DMS 273 (cell line): ENCODE measurements at regions not wholly inside any gene's neighbourhood (a gene's known extent, or its start where the extent isn't known, plus 50 kb on each side); places are given as distances from the start of the nearest gene placed in this dataset.
A peak's percentile ranks its signal among the peaks of the same experiment; 100 is the strongest.

ENCODE experiments used
- DNase-seq: peaks from one replicate; lab custom pipeline; 2025; ENCODE audit not compliant: unreplicated experiment; lab: John Stamatoyannopoulos, UW

DNA sequence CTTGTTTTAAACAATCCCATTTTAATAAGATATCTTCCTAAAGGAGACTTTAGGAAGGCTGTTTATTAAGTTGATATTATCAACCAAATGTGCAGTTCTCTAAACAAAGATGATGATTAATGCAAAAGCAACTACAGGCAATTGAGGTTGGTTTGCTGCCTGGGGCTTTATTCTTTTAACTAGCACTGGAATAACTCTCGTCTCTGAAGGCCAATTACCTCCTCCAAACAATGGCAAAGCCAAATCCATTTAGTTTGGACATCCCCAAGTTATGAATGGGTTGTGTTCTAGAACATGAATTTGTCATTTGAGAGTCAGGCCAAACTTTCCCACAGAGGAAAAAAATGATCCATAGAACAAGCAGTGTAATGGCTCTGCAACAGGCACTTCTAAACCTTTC, 114.1 kb downstream of the SLC16A9 start:
- DNase-seq: no peak

DNA sequence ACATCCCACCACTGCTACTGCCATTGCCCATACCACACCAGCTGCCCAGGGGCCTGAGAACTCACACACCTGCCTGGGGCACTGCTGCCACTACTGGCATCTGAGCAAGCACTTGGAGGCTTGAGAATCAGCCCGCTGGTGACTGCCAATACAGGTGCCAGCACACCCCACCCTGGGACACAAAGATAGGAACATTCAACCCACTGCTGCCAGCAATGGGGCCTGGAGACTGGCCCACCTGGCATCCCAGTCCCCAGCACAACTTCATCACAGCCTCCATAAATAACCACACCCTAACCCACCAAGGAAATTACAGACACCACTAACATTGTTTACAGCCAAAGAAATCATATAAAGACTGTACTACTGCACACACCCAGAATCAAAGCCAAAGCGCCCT, 115.9 kb downstream of the SLC16A9 start:
- DNase-seq: no peak

DNA sequence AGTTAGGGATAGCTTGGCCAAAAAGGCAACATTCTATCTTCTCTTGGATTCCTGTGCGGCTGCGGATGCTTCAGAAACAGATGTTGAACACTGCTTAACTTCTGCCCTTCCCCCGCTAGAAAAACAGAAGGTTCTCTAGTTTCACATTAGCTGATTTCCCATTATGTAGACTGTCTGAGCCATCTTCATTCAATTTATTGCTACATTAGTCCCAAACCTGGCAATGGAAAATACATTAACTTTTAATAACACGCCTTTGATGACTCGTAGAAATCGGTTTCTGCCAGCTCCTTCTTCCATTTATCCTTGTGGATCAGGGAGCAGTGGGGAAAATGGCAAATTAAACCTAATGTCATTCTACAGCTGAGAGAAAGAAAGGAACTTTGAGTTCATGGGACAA, 119.9 kb downstream of the SLC16A9 start:
- DNase-seq: no peak

DNA sequence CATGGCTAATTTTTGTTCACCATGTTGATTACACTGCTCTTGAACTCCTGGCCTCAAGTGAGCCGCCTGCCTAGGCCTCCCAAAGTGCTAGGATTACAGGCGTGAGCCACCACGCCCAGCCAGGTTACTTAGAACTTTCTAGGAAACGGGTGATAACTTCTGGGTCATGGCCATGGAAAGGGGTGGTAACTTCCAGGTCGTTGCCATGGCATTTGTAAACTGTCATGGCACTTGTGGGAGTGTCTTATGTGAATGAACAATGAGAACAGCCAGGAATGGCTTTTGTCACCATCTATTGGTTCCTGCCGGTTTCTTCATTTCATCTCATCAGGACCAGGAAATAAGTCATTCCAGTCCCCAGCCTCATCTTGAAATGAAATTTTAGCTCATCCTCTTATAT, 120.9 kb downstream of the SLC16A9 start:
- no peak for DNase-seq

DNA sequence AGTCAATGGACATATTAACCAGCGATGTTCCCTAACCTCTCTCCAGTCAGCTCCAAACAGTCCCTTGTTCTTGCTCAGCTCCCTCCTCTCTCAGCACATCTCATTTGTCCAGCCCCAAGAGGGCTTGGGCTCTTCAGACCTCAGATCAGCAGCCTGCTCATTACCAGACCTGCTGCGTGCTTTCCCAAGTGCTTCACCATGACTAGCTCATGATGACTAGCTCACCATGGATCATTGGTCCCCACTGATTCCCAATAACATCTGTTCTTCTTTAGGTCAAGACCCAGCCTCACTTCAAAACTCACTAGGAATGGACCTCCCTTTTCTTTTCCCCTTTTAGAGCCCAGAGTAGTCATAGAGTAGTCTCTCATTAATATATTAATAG, 121.9 kb downstream of the SLC16A9 start:
- no peak for DNase-seq

DNA sequence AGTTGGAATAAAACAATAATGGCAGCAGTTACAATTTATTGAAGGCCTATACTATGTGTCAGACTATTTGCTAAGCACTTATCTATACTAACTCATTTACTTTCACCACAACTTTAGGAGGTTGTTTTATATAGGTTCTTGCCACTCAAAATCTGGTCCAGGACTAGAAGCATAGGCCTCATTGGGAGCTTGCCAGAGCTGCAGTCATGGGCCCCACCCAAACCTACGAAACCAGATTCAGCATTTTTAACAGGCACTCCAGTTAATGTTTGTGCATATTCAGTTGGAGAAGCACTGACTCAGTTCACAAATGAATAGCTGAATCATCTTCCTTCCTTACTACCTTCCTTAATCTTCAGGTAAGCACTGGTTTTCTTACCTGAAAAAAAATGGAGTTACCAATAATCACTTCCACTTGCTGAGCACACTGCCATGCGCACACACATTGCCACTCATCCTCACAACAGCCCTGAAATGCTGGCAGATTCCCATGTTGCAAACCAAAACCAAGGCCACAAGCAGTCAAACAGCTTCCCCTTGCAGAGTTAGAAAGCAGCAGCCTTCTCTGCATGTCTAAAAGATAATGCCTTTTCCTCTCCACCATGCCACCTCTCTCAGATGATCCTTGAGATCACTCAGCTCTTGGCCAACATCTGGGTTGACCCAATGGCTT, 122.4 kb downstream of the SLC16A9 start:
- no peak for DNase-seq

DNA sequence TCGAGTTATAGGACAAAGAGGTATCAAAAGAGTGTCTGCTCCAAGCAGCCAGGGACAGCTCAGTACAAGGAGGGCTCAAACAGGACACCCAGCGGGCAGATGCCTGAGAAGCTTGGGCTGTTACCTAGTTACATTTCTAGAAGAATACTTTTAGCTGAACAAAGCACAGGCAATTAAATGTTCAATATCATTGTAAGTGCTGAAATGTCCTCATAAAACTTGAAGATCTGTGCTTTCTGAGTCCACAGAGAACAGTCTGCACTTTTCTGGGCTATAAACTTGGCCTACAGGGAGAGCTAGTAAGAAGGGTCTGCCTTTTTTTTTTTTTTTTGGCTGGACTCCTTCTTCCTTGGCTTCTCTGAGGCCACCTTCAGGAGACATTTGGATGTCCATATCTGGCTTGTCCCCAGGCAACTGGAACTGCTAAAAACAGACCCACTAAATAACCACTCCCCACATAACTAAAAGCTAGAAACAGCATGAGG, 123.2 kb downstream of the SLC16A9 start:
- DNase-seq: no peak

DNA sequence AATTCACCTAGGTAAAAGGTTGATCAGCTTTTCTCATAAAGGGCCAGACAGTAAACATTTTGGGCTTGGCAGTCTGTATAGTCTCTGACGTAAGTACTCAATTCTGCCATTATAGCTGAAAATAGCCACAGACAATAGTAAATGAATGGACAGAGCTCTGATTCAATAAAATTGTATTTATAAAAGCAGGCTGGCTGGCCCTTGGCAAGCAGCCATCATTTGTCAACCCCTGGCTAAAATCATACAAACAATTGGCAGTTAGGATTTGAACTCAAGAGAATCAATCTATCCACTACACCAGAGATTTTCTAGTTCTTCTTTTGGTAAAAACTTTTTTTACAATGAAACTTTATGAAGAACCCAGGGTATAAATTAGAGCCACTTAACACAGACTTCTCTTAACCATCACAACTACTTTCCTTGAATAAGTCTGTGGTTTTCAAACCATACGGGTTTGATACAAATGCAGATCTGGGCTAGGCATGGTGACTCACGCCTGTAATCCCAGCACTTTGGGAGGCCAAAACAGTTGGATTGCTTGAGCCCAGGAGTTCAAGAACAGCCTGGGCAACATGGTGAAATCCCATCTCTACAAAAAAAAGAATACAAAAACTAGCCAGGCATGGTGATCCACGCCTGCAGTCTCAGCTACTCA, 124.5 kb downstream of the SLC16A9 start:
- no peak for DNase-seq

DNA sequence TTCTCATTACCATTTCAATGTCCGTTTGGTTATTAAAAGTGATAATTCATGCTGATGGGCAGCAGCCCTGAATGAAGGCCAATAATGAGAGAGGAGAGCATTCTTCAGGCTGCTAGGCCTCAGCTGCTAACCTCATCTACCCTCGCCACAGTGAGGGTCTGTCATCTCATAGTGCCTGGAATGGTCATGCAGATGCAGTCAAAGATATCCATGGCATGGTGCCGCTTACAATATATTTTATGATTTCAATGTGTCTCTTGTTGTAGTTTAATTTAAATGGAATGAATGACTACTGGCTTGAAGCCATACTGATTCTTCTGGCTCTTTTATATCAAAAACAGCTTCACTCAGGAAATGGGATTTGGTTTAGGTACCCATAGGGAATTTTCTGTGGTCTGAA, 126.9 kb downstream of the SLC16A9 start:
- no peak for DNase-seq

DNA sequence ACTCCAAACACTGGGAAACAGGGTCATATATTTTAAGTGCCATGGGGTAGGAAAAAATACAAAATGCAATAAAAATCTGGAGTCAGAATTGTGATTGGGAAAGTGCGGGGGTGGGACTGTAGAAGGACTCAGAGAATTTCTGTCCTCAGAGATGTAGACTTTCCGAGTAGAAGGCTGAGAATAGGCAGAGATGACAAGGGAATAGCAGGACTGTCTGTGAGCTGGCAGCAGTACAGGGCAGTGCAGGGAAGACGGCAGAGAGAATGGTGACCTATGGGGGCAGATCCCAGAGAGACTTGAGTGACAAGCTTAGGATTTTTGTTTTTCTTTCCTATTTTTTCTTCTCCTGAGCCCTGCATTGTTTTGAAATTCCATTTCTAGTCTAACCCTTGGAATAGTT, 127.6 kb downstream of the SLC16A9 start:
- DNase-seq: no peak

DNA sequence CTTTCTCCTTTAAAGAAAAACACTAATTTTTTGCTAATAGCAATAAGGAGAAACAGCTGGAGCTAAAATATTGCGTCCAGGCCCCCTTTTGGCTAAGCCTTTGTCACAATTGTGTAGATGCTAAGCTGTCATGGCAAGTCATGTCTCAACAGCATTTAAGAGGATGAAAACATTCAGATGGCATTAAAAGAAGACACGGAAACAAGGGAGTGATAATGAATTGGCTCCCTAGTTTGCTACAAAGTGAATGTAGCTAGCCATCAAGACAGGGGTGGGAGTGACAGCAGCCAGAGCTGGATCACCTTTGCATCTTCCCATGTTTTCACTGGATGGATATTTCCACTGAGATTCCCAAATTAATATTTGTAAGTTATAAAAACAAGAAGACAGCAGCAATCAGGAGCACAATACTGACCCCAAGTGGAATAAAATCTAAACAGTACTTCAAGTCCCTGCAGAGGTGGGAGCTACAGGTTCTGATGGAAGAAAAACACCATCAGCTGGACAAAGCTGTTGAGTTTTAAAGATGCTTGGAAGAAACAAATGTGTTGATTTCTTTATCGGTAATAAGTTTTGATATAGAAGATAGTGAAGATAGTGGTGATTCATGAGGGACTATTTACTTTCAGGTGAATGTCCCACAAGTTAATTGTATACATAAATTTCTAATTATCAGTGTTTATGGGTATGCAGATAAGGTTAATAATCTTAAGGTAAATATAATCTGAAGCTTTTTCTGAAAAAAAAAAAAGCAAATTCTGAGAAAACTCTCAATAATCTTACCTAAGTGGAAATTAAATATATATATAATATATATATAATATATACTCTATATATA, 129.4 kb downstream of the SLC16A9 start:
- DNase-seq: peak; percentile 13

DNA sequence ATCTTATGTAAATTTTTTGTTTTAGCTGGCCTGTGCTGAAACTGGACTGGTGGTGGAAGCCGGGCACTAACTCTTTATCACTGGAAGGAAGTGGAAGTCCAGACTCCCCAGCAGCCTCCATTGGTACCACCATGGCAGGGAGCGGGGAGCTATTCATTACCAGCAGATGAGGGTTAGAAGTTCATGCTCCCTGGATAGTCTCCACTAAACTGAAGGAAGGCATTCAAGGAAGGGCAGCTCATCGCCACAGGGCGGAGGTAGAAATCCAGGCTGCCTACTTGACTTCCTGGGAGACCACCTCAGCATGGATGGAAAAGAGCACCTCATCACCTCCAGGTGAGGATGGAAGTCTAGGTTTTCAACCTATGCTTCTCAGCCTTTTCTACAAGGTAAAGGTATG, 130.9 kb downstream of the SLC16A9 start:
- no peak for DNase-seq

DNA sequence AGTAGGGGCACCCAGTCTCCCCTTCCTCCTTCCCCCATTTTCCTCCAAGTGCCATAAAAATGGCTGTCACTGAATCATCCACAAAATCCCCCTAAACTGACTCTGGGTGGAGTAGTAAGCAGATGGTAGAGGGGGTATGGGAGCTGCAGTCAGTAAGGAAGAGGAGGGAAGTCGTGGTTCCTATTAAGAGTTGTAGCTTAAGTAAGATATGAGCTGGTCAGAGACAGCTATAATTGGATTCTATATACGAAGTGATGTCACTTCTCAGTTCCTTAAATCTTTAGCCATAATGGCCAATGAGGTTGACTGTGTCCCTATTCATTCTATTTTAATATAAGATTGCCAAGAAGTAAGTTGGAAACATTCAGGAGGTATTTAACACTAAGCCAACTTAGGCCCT, 131.7 kb downstream of the SLC16A9 start:
- no peak for DNase-seq

DNA sequence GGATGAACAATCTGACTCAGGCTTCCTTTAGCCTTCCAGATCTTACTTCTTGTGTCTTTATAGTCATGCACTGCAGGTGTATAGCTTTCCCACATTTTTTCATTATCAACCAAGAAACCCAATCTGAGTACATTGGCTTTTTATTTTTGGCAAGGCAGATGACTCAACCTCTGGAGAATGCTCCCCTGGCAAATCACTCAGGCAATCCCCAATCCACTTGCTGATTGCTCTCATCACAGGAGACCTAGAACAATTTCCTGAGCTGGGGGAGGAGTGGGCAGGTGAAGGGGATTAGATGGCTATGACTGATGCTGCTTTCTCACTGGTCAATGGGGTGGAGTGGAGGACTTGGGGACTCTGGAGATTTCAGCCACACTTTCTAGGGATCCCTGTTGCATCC, 134.4 kb downstream of the SLC16A9 start:
- DNase-seq: no peak

DNA sequence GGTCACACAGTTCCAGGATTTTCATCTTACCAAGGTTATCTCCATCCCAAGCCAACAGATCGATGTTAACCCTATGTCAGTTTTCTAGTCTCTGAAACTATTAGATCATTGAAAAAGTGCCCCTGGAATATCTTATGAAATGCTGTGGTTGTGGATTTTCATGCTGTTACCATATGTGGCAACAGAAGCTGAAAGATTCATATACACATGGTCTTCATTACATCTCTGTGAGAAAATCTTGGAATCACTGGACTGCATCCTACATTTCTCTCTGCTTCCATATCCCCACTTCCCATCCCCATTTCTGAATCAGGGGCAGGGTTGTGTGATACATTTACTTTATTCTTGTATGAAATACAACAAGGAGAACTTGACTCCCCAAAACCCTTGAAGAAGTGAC, 146.1 kb downstream of the SLC16A9 start:
- no peak for DNase-seq

DNA sequence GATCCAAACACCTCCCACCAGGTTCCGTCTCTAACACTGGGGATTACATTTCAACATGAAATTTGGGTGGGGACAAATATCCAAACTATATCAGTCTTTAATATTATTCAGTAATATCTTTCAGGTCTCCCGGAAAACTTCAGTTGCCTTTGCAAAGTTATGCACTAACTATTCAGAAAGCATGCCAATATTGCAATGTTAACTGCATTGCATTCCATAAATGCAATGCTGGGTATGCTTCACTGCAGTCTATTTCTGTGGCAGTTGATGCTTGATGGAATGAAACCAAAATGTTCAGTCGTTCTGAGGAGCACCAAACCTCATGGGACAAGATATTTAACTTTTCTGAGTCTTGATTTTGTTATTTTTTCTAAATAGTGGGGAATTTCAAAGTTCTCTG, 147.5 kb downstream of the SLC16A9 start:
- DNase-seq: no peak

DNA sequence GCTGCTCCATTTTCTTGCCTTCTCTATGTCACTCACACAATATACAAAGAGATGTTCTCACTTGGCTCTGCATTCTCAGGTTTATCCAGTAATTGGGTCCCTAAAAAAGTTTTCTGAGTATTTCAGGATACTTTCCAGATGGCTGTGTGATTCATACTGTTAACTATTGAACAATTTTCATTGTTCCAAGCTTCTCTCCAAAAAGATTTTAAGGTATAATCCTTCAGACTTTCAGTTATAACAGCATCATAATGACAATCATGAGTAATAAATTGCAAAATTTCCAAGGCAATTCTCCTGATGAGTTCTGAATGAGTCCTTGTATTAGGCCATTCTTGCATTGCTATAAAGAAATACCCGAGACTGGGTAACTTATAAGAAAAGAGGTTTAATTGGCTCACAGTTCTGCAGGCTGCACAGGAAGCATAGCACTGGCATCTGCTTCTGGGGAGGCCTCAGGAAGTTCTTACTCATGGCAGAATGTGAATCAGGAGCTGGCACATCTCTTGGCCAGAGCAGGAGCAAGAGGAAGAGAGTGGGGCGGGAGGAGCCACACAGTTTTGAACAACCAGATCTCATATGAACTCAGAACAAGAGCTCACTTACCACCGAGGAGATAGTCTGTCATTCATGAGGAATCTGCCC, 148.1 kb downstream of the SLC16A9 start:
- no peak for DNase-seq

DNA sequence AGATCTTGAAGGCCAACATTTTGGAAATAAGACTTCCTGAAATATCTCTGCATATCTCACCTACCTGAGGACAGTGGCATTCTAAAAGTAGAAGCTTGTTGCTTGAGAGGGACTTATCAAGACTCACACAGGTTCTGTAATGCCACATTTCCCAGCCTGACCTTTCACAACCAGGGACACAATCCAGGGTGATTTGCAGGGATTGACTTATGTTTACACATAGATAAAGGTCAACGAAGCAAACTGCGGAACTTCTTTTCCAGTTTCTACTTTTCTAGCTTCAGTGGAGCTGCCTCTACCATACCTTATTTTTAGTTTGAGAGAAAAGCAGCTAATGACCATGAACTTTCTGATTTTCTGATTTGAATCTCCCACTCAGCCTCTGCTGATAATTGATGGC, 148.7 kb downstream of the SLC16A9 start:
- no peak for DNase-seq

DNA sequence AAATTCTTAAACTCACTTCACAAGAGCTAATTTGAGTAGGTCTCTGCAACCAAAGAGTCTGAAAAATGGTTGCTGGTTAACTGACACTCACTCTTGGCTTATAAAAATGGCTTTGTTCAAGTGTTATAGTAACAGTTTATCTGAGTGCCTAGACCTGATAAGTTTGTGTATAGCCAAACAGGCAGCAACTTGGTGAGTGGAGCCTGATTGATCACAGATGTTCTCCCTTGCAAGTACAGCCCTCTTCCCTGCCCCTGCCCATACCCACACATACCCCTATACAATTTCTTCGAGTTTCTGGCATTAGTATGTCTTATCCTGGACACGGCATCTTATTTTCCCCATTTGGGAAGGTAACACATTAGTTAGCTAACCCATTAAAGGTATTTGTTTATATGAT, 149.5 kb downstream of the SLC16A9 start:
- no peak for DNase-seq

DNA sequence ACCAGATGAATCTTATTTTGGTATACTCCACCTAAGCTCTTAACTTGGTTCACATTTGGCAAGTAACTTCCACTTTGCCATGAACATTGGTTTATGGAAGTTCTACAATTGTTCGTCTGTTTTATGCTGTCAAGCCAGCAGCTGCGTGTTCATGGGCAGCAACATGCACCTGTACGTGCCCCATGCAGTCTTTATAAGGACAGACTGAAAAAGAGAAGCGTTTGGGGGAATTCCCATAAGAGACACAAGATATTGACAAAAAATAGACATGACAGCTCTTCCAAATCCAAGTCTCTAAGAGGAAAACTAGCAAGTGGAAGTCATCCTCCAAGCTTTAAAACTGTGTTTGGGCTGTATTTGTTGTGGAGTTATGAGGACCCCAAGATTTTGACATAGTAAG, 151.6 kb downstream of the SLC16A9 start:
- no peak for DNase-seq

DNA sequence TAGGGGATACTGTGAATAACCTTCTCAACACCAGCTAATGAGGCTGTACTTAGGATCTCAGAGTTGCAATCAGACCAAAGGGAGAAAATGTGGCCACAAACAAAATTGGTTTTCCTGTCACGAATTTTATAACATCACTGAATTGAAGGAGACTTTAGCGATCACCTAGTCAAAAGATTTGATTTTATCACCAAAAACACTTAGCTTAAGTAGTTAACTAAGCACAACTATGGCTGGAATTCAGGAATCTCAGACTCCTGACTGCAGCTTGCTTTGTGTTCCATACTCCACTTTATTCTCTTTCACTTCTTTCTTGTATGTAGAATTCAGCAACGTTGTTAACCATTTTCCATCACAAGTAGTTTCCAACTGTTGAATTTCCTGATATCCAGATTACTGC, 152.0 kb downstream of the SLC16A9 start:
- DNase-seq: no peak

DNA sequence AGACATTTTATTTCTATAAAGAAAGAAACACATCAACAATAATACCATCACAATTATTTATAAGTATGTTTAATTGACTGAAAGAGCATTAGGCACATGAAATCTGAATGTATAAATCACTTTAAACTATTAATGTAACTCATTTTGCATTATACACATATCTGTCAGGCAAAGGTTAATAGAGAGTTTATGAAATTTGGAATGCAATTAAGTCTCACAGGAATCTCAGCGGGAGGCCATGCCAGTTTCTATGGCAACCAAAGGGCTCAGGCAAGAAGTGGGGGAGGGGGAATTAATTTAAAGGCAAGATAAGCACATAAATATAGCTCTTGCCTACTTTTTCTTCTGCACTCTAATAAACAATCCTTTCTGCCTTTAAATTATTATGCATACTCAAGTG, 152.6 kb downstream of the SLC16A9 start:
- peak; percentile 68 for DNase-seq
